NCI-H2081 (cell line): ENCODE measurements at regions not wholly inside any gene's neighbourhood (a gene's known extent, or its start where the extent isn't known, plus 50 kb on each side); places are given as distances from the start of the nearest gene placed in this dataset.

ENCODE experiments used
- DNase-seq, 2 experiments: peaks; one replicate each; lab custom pipeline; 2025; lab: John Stamatoyannopoulos, UW

DNA sequence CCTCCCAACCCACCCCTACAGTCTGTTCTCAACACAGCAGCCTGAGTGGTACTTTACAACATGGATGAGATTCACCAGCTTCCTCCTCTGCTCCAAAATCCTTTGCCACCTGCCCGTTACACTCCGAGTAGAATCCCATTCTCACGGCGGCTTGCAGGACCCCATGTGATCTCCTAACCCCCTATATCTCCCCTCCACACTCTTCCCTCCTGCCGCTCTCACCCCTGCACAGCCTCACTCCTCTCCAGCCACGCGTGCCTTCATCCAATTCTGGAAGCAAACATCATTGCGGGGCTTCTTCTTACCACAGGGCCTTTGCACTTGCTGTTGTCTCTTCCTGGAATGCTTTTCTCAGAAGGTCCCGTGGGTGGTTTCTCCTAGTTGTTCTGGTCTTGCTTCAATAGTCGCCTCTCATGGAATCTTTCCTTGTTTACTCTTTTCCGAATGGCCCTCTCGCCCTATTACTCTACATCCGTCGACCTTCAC is 472.3 kb downstream of the CDH26 start:
- no peak for DNase-seq

DNA sequence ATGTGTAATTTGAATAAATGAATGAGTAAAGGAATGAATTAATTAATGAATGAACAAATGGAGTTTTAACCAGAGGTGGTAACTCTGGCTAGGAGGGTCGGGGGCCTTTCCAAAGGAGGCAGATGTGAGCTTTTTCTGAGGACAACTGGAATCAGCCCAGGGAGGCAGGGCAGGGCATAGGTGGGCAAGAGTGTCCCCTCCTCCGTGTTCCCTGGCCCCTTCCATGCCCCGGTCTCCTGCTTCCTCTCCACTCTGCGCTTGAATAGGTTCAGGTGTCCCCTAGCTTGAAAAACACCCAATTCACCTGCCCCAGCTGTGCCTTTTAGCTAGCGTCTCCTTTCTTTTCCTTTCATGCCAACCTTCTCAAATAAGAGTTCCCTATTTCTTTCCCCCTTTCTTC is 473.1 kb downstream of the CDH26 start:
- no peak for DNase-seq

DNA sequence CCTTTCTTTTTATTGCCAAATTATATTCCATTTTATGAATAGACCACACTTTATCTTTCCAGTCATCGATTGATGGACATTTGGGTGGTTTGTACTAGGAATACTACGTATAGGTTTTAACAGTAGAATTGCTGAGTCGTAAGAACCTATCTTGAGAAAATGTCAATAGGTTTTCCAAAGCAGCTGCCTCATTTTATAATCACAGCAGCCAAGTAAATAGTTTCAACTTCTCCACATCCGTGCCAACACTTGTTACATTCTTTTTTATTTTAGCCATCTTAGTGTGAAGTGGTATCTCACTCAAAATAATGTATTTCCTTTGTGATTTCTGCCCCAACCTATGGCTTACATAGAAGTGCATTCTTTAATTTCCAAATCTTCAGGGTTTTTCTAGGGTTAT is 479.2 kb downstream of the CDH26 start:
- DNase-seq = no peak

DNA sequence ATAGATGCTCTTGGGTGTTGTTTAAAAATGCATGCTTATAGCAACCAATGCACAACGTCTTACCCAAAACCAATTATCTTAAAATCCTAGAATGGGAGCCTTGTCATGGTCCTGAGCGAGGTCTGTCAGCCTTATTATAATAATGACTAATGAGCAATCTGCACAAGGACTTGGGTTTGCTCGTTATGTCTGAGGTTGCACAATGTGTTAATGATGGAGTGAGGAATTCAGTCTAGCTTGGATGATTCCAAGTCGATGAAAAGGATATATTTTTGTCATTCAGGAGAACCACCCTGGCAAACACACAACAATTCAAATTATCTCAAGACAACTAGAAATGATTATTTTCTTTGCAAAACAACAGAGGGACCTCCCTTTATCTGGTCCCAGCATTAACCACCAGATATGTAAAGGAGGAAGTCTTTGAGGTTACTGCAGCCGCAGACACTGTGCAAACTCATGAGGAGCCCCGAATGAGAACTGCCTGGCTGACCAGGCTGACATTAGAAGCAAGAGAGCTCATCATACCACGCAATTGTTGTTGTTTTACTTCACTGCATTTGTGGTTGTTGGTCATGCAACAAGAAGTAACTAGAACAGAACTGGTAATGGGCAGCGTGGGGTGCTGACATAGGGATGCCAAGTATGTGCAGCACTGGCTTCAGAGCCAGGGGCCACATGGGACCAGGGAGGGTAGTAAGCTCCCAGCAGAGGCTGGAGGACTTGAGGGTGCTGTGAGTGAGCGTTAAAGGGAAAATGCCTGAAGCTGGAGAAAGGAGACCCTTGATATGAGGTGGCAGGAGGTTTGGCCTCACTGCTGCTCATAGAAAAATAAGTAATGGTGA is 488.3 kb downstream of the CDH26 start:
- no peak for DNase-seq

DNA sequence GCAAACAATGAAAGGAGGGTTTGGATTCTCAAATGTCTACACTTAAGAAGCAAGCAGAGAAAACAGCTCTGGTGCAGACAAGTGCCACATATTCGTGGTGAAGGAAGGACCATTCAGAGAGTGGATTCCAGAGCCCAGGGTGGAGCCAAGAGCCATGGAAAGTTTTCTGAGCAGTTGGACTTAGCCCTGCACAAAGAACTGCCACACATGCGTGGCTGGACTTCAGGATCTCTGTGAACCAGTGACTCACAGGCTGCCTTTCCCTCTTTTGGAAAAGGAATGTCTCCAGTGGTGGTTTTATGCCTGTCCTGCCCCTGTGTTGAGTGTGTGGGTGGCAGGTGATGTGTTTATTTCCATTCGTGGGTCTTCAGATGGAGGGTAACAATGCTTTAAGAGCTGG is 489.5 kb downstream of the CDH26 start:
- no peak for DNase-seq

DNA sequence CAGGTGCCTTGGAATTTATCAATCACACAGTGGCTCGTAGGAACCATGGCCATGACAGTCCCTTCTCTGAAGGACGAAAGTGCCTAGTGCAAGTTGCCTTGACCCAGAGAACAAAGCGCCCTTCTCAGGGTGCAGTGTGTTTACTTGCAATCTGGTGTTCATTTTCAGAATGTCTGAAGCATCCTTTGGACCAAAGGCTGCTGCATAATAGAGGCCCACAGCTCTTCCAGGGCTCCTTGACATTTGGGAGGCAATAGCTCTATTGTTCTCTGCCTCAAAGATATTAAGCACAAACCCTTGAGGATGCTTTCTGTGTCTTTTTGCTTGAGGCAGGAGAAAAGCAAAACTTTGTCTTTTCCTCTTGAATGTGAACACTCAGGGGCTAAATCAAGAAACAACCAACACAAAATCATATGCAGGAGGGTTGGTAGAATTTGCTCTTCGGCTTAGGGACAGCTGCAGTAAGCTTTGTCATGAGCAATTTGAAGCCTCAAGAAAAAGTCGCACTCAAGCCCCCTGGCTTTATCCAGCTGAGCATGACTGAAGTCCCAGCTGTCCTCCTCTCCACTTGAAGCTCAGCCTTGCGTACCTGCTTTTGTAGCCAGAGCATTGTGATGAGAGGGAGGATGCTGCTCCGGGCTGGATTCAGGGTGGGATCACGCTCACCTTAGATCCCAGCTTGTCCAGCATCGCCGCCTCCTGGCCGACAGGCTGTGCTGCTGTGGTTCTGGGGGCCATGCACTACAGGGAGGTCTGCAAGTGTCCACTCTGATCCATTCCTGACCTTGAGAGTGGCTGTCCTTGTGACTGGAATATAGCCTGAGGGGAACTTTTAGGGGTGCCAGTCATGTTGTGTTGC is 495.4 kb downstream of the CDH26 start:
- DNase-seq = no peak

DNA sequence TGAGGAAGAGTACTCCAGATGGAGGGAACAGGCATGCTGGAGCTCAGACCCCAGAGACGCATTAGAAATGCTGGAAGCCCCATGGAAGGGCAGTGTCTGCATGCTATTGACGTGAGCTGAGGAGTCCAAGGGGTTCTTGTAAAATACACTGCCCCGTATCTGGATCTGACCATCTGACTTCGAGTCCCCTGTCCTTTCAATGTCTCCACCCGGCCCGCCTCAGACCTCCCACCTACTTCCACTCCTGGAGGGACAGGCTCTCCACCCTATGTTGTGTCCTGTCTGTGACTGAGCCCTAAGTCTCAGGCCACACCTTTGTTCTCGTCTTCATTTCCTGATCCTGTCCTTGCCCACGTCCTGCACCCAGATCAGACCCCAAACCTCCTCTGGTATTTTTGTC is 496.3 kb downstream of the CDH26 start:
- no peak for DNase-seq

DNA sequence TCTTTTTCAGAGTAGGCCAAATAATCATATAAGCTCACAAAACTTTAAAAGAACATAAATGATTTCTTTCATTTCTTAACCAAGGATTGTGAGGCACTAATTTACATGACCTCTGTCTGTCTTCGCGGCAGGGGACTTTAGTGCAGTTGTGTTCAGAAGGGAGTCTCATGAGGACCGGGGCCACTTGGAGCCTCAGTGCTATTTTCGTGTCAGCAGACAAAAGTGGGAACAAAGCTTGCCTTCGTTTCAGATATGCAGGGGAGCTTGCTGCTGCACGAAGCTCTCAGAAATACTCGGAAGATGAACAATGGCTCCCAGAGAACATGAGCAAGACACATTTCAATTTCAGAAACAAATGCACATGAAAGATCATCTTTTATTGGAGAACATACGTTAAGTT is 497.0 kb downstream of the CDH26 start:
- no peak for DNase-seq

DNA sequence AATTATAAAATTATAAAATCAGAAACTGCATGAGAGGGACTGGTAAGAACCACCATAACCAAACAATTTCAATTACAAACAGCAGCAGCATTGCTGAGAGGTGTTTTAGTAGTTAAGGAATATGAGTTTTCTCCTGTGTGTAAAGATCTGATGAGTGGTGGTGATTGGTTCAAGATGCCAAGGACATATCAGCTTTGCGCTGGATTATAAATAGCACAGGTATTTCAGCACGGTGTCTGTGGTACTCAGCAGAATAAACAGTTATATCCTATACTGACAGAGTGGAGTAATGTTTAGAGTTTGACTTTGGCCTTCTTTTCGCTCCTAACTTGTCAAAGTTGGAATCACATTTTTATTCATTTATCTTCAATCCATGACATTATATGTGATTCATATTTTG is 501.0 kb downstream of the CDH26 start:
- DNase-seq = no peak

DNA sequence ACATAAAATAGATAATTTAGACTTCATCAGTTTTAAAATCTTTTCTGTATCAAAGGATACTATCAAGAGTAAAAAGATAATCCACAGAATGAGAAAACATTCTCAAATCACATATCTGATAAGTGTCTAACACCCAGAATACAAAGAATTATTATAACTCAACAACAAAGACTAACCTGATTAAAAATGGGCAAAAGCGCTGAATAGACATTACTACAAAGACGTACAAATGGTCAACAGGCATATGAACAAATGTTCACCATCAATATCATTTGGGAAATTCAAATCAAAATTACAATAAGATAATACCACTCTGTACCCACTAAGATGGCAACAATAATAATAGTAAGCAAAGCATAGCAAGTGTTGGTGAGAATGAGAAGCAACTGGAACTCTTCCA is 503.8 kb downstream of the CDH26 start:
- no peak for DNase-seq

DNA sequence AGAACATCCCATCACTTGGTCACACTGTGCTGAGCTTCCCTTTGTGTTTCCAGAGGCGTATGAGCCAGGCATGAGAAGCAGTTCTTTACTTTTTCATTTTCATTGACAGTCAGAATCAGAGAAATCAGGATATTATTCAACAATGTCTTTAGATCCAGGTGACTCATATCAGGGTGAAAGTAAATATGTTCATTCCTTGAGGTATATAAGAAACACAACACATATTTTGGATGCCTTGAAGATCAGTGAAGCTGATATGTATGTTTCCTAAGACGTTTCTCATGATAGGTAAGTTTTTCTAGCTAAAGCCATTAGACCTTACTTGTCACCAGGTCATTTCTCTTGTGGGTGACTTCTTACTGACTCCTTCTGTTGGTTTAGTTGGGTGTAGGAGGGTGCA is 505.6 kb downstream of the CDH26 start:
- DNase-seq = no peak

DNA sequence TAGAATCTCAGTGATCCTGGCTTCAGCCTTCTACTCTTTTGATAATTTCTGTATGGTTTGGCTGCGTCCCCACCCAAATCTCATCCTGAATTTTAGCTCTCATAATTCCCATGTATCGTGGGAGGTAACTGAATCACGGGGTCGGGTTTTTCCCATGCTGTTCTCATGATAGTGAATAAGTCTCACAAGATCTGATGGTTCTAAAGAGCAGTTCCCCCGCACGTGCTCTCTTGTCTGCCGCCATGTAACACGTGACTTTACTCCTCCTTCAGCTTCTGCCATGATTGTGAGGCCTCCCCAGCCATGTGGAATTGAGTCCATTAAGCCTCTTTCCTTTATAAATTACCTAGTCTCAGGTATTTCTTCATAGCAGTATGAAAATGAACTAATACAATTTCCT is 507.2 kb downstream of the CDH26 start:
- DNase-seq = no peak

DNA sequence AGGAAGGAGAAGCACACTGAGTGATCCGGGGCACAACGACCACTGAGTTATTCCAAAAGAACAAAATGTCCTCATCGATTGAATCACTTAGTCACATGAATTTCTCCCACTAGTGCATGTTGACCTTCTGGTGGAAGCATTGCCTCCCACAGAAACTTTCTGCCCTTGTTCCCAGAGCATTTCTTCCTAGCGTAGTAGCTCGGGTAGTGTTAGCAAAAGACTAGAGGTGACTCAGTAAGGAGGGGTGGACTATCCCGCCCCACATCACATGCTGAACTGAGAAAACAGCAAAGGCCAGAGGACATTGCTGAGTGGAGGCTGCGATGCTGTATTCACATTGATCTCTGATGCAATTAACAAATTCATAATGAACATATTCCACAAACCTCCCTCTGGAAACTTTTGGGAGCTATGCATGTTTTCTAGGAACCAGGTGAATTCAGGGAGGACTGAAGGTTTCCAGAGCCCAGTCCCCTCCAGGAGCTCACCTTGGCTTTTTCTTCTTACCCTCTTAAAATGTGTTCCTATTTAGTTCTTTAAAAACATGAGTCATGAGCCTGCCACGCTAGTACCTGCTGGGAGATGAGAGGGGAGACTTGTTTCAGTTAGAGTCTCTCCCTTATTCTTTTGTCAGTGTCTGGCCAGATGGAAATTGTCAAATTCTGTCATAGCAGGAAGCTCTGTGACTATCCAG is 507.9 kb downstream of the CDH26 start:
- no peak for DNase-seq

DNA sequence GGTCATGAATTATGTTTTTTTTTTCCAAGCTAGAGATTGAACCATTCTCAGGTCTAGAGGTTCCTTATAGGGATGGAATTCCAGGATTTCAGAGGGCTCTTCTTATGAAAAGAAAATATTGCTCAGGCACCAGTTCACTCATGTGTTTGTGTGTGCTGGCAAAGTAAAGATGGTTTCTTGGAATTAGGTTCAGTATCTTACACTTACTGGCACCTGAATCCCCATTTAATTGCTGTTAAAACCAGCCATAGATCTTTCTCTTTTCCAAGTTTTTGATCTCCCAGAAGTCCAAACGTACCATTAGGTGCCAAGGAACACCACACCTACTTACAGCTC is 508.4 kb downstream of the CDH26 start:
- DNase-seq = no peak

DNA sequence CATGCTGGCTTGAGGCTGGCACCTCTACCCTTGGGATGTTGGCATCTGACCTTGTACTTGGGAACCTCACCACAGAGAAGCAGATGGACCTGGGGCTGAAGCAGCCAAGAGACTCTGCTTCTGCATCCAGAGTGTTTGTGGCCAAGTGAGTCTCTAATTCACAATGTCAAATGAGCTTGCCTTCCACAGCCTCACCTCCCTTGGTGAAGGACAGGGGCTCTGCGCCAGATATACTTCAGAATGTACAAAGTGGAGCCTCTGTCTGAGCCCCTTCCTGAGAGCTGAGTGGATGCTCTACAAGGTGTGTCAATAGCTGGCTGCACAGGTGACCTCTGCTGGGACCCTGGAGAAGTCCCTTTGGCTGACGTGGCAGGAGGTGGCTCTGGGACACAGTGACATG is 508.9 kb downstream of the CDH26 start:
- DNase-seq = no peak

DNA sequence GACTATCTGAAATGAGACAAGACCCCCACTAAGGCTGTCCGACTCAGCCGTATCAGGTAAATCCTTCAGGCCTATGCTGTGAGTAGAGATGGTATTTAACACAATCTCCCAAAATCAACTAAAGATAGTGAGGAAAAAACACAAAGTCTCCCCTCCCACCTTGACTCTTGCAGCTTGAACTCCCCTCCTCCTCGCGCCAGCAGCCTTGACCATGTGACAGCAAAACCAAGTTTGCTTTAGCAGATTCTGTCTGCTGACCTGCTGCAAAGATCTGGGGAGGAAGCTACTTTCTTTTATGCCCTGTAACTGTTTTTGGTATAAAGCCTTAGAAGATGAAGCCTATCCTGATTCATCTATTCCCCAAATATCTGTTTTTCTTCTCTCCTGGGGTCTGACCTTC is 509.5 kb downstream of the CDH26 start:
- no peak for DNase-seq

DNA sequence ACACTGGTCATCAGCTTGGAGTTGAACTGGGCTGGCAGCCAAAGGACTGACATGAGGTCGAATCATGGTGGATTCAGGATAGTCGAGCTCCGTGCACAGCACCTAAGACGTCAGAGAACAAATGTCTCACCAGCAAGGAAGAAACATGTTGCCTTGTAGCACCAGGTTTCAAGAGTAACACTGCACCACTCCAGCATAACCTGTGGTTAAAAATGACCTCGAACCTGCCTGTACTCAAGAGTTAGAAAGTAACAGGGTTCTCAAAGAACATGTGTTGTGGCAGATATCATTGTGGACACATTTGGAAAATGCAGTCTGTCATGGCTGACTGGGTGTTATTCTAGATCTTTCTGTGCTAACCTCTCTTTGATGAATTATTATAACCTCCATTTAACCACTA is 511.6 kb downstream of the CDH26 start:
- DNase-seq = no peak

DNA sequence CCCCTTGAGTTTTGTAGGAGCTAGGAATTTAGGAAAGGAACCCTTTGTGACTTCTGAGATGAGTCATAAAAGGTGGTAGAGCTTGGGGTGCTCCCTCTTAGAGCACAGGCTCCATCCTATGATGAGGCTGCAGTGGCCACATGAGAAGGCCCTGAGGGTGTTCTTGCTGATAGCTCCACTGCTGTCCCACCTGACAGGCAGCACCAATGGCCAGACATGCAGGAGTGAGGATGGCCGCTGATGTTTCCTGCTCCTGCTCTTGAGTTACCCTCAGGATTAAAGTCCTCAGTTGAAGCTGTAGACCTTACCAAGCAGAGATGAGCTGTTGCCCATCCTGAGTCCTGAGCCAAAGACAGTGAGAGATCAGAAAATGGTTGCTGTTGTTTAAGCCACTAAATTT is 512.1 kb downstream of the CDH26 start:
- no peak for DNase-seq

DNA sequence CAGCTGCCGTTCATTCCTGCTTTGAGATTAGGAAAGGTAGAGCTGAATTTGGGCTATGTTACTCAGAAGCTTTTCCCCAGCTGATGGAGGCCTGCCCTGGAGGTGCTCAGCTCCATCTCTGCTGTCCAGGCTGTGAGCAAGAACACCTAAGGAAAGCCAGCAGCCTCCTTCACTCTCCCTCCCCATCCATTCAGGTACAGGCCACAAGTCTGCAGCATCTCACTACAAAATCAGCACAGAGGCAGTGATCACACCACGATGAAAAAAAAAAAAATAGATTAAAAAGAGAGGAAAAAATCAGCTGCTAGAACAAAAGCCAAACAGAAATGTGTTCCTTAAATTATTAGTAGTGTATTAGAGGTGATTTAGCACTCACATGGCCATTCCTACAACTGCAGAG is 515.0 kb downstream of the CDH26 start:
- DNase-seq = no peak

DNA sequence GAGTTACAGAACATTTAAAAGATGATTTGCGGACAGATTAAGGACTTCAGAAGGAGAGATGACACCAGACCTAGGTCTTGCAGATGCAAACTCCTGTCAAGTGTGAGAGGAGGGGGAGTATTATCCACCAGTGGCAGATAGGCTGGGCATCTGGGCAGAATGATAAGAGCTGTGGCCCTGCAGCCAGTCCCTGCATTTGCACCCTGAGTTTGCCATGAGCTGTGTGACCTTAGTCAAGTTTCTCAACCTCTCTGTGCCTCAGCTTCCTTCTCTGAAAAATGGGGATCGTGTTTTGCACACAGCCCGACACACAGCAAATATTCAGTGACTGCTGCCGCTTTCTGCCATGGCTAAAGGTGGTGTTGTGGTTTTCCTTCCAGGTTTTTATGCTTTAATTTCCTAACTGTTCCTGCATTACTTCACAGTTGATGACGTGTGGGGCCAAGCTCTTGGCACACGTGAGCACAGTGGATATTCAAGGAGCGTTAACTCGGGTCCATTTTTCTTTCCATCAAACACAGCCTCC is 516.2 kb downstream of the CDH26 start:
- no peak for DNase-seq

DNA sequence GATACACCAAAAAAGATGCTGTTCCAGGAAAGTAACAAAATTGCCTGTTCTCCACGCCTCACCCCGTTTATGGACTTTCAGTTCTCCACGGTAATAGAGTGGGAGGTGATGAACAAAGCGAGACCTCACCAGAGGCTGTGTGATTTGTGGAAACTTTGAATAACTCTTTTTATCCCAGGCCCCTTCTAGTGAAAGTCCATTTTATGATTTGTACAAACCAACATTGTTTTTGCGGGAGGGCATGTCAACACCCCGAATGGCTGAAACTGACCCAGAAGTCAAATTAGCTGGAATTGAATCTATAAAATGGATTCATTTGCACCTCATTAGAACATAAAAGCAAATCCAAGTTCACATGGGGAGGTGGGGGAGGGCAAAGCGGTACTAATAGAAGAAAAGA is 517.8 kb downstream of the CDH26 start:
- no peak for DNase-seq

DNA sequence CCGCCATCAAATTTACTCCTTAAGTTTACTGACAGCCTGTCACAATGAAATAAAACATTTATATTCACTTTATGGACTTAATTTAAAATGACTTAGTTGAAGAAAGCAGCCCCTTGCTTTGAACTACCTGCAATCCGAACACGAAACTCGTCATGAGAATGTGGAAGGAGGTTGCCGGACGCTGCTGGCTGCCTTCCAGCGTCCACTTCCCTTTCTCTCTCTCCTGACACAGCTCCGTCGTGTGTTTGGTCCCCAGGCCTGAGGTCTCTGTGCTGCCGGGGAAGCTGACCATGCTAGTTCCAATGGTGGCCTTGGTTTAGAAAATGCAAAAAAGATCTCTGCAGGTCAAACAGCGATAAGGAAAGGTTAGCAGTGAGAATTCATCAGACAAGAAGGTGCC is 519.7 kb downstream of the CDH26 start:
- no peak for DNase-seq

DNA sequence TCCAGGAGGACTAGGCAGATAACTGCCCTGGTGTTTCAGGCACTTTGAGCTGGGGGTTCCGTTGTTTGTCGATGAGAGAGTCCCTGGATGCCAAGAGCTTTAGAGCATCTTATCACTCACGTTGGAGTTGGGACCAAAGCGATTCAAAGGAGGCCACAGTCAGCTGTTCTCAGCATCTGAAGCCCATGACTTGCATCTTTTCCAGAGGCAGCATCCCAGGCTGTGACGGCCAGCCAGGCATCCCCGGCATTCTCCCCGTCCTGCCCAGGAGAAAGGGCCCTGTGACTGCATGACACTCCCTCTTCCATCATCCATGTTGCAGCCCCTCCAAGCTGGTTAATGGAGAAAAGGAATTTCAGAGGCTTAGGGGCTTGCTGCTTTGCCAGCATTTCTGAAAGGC is 520.3 kb downstream of the CDH26 start:
- no peak for DNase-seq
